ENCODE measurements at regions not wholly inside any gene's neighbourhood (a gene's known extent, or its start where the extent isn't known, plus 50 kb on each side); places are given as distances from the start of the nearest gene placed in this dataset.

DNA sequence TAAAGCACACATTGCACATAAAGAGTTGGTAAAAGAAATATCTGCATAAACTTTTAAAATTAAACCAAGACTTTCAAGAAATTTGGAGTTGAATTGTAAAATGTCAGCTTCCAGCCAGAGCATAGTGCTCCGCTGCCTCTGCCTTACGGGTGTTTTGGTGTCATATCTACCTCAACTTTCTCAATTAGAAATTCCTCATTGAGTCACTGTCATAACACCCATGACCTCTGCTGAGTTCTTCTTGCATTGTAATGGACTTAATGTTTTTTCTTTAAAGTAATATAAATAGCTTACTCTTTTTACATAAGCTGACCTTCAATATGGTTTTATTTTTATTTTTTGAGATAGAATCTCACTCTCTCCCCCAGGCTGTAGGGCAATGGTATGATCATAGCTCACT, 551.0 kb upstream of the NBEA start:
- no peaks in the 10 kb centered on the region for H3K4me1 ChIP-seq (ENCODE audit: insufficient read depth, low read length, poor library complexity, severe bottlenecking)
- no peaks in the 10 kb centered on the region for H3F3A ChIP-seq (ENCODE audit: low read depth)
- no peak overlapping the region for H2AFZ ChIP-seq (ENCODE audit: low read length)
- H3K4me2 ChIP-seq (ENCODE audit: low read depth, low read length, poor library complexity, severe bottlenecking): no peak overlapping the region
- H3K9me3 ChIP-seq (ENCODE audit: insufficient read depth, low read depth, low read length): no peaks in the 10 kb centered on the region; the same call in 1 of the 2 replicates
- H3K79me2 ChIP-seq (ENCODE audit: insufficient read depth, low read length): no peaks in the 10 kb centered on the region
- H3K9me2 ChIP-seq (replicated peaks; ENCODE audit: low read depth, low read length): no peaks in the 10 kb centered on the region
- no peak overlapping the region for H3K9ac ChIP-seq (ENCODE audit: low read depth, low read length, poor library complexity, severe bottlenecking)
- no peak for TF ChIP-seq EZH2phosphoT487 (IDR thresholded peaks at IDR 0.05; ENCODE audit: borderline replicate concordance)
- TF ChIP-seq, protein P1, sequence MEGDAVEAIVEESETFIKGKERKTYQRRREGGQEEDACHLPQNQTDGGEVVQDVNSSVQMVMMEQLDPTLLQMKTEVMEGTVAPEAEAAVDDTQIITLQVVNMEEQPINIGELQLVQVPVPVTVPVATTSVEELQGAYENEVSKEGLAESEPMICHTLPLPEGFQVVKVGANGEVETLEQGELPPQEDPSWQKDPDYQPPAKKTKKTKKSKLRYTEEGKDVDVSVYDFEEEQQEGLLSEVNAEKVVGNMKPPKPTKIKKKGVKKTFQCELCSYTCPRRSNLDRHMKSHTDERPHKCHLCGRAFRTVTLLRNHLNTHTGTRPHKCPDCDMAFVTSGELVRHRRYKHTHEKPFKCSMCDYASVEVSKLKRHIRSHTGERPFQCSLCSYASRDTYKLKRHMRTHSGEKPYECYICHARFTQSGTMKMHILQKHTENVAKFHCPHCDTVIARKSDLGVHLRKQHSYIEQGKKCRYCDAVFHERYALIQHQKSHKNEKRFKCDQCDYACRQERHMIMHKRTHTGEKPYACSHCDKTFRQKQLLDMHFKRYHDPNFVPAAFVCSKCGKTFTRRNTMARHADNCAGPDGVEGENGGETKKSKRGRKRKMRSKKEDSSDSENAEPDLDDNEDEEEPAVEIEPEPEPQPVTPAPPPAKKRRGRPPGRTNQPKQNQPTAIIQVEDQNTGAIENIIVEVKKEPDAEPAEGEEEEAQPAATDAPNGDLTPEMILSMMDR (conservative IDR thresholded peaks at IDR 0.05; ENCODE audit: low read length): no peak
- no peaks in the 10 kb centered on the region for H4K20me1 ChIP-seq (ENCODE audit: insufficient read depth, low read length, poor library complexity, severe bottlenecking)
- H3K4me3 ChIP-seq (ENCODE audit: low read length, poor library complexity, severe bottlenecking): no peak overlapping the region
- no peaks in the 10 kb centered on the region for H3K27me3 ChIP-seq (ENCODE audit: insufficient read depth, low read length, poor library complexity, severe bottlenecking)
- H3K36me3 ChIP-seq (ENCODE audit: insufficient read depth, low read length): no peaks in the 10 kb centered on the region

DNA sequence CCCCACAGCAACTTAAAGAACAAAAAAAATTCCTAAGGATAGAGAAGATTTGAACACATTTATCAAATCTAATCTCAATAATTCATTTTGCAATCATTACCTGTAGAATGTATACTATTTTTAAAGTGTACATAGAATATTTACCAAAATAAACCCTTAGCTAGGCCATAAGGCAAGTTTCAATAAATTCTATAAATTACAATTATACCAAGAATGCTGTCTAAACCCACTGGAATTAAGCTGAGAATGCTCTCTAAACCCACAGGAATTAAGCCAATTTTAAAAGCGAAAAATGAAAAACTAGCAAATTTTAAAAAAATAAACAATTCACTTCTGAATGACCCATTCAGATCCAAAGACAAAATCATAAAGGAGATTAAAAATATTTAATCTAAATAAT, 540.4 kb upstream of the NBEA start:
- Histone ChIP-seq H3K36me3 (ENCODE audit: insufficient read depth, low read length) (no peaks in the 10 kb centered on the region), H3K27me3 (ENCODE audit: insufficient read depth, low read length, poor library complexity, severe bottlenecking) (no peaks in the 10 kb centered on the region), H3K4me3 (ENCODE audit: low read length, poor library complexity, severe bottlenecking) (no peak overlapping the region), H3F3A (ENCODE audit: low read depth) (no peaks in the 10 kb centered on the region), H3K4me1 (ENCODE audit: insufficient read depth, low read length, poor library complexity, severe bottlenecking) (no peaks in the 10 kb centered on the region), H3K79me2 (ENCODE audit: insufficient read depth, low read length) (no peaks in the 10 kb centered on the region), H4K20me1 (ENCODE audit: insufficient read depth, low read length, poor library complexity, severe bottlenecking) (no peaks in the 10 kb centered on the region), H3K9me2 (replicated peaks; ENCODE audit: low read depth, low read length) (no peaks in the 10 kb centered on the region), H3K9me3 (ENCODE audit: insufficient read depth, low read depth, low read length) (no peaks in the 10 kb centered on the region), H3K4me2 (ENCODE audit: low read depth, low read length, poor library complexity, severe bottlenecking) (no peak overlapping the region), H2AFZ (ENCODE audit: low read length) (no peak overlapping the region), H3K9ac (ENCODE audit: low read depth, low read length, poor library complexity, severe bottlenecking) (no peak overlapping the region)
- TF ChIP-seq, protein P1 (conservative IDR thresholded peaks at IDR 0.05; ENCODE audit: low read length): no peak
- TF ChIP-seq EZH2phosphoT487 (IDR thresholded peaks at IDR 0.05; ENCODE audit: borderline replicate concordance): no peak

DNA sequence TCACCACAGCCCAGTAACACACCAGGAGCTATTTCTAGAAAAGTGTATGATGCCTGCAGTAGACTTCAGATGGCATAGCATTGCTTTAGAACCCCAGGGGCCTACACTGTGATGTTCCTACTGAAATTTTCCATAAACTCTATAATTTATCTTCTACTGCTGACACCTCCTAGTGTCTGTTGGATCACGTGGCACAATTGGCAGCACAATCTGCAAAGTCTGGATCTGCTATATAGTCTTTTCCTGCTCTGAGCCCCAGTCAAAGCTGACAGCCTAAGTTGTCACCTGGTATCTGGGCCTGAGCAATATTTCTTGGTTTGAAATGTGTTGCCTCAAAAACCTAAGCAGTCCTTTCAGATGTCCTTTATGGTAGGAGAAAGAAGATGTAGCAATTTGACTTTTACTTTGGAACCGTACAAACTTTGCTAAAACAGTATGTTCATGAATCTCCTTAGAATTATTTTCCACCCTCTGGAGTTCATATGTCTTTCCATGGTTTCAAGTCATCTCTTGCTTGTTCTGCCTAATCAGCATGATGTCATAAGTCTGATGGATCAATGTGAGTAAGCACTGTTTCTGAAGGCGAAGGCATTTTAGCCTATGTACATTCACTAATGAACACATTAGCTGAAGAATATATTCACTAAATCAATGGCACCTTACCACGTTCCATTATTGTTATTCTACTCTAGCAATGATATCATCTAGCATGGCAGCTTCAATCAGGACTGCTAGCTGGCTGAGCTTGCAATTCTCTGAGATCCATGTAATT, 536.5 kb upstream of the NBEA start:
- TF ChIP-seq EZH2phosphoT487 (IDR thresholded peaks at IDR 0.05; ENCODE audit: borderline replicate concordance): no peak
- TF ChIP-seq, protein P1 (conservative IDR thresholded peaks at IDR 0.05; ENCODE audit: low read length): no peak
- Histone ChIP-seq H3K9me3 (ENCODE audit: insufficient read depth, low read depth, low read length) (peaks cover 3% of the 10 kb centered on the region; the same call in 1 of the 2 replicates), H3K4me3 (ENCODE audit: low read length, poor library complexity, severe bottlenecking) (no peak overlapping the region), H3K27me3 (ENCODE audit: insufficient read depth, low read length, poor library complexity, severe bottlenecking) (no peaks in the 10 kb centered on the region), H3K9me2 (replicated peaks; ENCODE audit: low read depth, low read length) (no peaks in the 10 kb centered on the region), H3K9ac (ENCODE audit: low read depth, low read length, poor library complexity, severe bottlenecking) (no peak overlapping the region), H3F3A (ENCODE audit: low read depth) (no peaks in the 10 kb centered on the region), H2AFZ (ENCODE audit: low read length) (no peak overlapping the region), H3K4me1 (ENCODE audit: insufficient read depth, low read length, poor library complexity, severe bottlenecking) (no peaks in the 10 kb centered on the region), H3K79me2 (ENCODE audit: insufficient read depth, low read length) (no peaks in the 10 kb centered on the region), H3K4me2 (ENCODE audit: low read depth, low read length, poor library complexity, severe bottlenecking) (no peak overlapping the region), H3K36me3 (ENCODE audit: insufficient read depth, low read length) (no peaks in the 10 kb centered on the region), H4K20me1 (ENCODE audit: insufficient read depth, low read length, poor library complexity, severe bottlenecking) (no peaks in the 10 kb centered on the region)
